ENCODE measurements at regions not wholly inside any gene's neighbourhood (a gene's known extent, or its start where the extent isn't known, plus 50 kb on each side); places are given as distances from the start of the nearest gene placed in this dataset.
A peak's percentile ranks its signal among the peaks of the same experiment; 100 is the strongest.

DNA sequence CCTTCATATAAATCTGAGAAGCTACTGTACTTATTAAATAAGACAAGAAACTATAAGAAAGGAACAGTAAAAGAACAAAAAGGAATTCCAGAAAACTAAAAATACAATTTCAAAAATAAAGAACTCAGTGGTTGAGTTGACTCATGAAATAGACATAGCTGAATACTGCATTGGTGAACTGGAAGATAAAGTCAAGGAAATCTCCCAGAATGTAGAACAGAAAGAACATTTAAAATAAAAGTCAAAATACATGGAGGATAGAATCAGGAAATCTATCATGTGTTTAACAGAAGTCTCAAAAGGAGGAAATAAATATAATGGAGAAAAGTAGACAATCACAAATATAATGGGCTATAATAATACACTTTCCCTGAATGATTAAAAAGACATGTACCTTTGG lies 136.4 kb upstream of the PMFBP1 start:
- no peak for DNase-seq

- DNase-seq: no peak
Measured at GRCh38 chr16:72302332-72302731, 130.4 kb upstream of the PMFBP1 start.

GRCh38 chr16:72301523-72302236 lies 129.7 kb upstream of the PMFBP1 start:
- DNase-seq: peak; percentile 20

GRCh38 chr16:72300892-72301291 lies 128.9 kb upstream of the PMFBP1 start:
- DNase-seq: peak; percentile 4

- DNase-seq: no peak
Measured at GRCh38 chr16:72299684-72300243, 127.8 kb upstream of the PMFBP1 start.

DNA sequence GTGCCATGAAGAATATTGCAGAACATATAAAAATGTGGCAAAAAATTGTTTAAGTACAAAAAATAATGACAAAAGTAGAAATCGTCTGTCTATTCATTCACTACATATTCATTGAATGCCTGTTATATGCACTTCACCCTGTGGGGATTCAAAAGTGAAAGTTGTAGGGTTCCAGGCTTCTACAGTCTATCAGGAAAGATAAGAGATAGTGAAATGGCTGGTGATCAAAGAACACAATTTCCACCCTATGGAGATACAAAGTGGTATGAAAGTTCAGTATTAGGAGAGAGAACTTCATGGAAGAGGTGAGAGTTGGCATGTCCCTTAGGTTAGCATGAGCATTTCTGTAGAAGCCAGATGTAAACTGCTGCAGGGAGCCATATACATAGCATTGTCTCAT lies 127.0 kb upstream of the PMFBP1 start:
- no peak for DNase-seq

GRCh38 chr16:72295914-72296313 lies 124.0 kb upstream of the PMFBP1 start:
- DNase-seq: no peak

DNA sequence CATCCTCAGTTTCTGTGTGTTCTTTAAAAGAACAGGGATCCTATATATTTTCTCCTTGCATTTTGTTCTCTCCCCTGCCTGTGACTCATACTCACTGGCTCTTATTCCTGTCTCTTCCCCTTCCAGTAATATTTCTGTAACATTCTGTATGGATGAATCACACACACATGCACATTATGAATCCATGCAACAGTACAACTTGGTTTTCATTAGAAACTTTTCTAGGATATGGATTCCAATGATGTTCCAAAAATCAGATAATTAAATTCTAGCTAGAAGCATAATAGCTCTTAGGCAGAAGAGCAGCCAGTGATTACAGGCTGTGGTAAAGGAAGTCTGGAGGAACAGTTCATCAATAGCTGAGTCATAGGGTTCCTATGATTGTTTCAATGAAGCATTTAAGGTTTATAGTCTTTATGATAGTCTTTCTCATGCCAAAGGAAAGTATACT lies 119.6 kb upstream of the PMFBP1 start:
- DNase-seq: peak; percentile 23

GRCh38 chr16:72291121-72291520 lies 119.2 kb upstream of the PMFBP1 start:
- no peak for DNase-seq

DNA sequence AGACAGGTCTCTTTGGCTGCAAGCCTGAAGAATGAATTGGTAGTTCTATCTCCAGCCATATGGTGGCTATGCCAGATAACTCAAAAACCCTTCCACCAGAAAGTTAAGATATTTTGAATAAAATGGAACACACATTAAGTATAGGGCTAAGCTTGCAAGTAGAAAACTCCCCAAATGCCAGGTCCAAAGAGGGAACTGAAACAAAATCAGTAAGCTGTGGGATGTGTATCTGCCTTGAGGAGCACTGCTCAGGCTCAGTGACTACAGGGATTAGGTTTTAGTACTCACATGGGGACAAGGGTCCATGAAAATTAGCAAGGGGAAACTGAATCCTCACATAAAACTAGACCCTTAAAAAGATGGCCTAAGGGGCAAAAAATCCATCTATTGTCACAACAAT lies 115.7 kb upstream of the PMFBP1 start:
- DNase-seq: no peak

- DNase-seq: no peak
Measured at GRCh38 chr16:72286936-72287620, 115.1 kb upstream of the PMFBP1 start.

DNA sequence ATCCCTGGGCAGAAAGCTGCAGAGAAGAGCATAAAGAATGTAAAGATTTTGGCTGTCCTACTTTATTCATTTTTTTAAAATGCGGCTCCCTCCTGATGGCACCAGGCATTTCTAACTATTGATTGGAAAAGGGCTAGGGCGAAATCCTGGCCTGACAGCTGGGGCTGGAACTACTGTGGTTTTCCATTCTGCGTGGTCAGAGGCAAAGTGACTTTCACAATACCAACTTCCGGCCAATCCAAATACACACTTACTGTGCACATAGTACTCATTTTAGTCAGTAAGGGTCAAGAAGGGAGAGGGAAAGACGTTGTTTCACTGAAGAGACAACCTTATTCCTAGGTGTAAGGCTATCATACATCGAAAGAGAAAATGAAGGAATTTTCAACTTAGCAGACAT lies 113.8 kb upstream of the PMFBP1 start:
- DNase-seq: no peak

- no peak for DNase-seq
Measured at GRCh38 chr16:72285324-72285723, 113.4 kb upstream of the PMFBP1 start.

- no peak for DNase-seq
Measured at GRCh38 chr16:72284042-72284789, 112.3 kb upstream of the PMFBP1 start.

- DNase-seq: no peak
Measured at GRCh38 chr16:72282362-72282761, 110.4 kb upstream of the PMFBP1 start.

DNA sequence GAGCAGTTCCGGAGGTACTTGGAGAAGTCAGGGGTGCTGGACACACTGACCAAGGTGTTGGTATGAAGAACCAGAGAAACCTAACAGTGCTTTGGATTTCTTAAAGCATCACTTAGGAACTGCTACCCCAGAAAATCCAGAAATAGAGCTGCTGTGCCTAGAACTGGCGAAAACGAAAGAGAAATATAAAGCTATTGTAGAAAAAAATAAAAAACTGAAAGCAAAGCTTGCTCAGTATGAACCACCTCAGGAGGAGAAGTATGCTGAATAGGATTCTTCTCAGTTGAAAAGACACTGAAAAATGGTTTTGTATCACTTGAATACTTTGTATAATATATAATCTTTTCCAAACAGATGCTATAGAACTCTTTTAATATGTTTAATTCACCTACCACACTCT lies 106.3 kb upstream of the PMFBP1 start:
- DNase-seq: no peak

- no peak for DNase-seq
Measured at GRCh38 chr16:72277749-72278148, 105.8 kb upstream of the PMFBP1 start.

- DNase-seq: no peak
Measured at GRCh38 chr16:72271699-72272240, 99.8 kb upstream of the PMFBP1 start.

DNA sequence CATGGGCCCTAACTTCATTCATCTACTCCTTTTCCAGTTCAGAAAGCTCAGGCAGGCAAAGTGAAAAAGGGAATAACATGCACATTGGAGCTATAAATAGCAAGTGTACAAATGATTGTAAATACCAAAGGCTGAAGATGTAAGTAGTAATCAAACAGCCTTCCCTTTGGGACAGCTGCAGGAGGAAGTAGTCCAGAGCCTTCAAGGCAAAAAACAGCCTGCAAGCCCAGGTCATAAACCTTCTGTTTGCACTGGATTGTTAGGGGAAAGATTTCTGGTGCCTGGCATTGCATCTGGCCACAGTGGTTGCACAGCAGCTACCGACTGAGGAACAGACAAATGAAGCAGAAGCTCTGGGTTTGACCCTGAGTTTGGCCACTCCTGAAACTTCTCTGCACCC lies 98.6 kb upstream of the PMFBP1 start:
- DNase-seq: no peak

- no peak for DNase-seq
Measured at GRCh38 chr16:72266836-72267235, 94.9 kb upstream of the PMFBP1 start.

GRCh38 chr16:72264771-72265170 lies 92.8 kb upstream of the PMFBP1 start:
- DNase-seq: no peak

GRCh38 chr16:72262711-72263110 lies 90.8 kb upstream of the PMFBP1 start:
- DNase-seq: no peak

GRCh38 chr16:72261127-72261526 lies 89.2 kb upstream of the PMFBP1 start:
- DNase-seq: no peak

All from NCI-H2227 treated with DMSO at 0.1 percent for 48 hours (cell line).